IPS-18c (cell line): ENCODE measurements at regions not wholly inside any gene's neighbourhood (a gene's known extent, or its start where the extent isn't known, plus 50 kb on each side); places are given as distances from the start of the nearest gene placed in this dataset.

ENCODE experiments used
- H3K4me3 ChIP-seq: 2 replicates; pipeline ENCODE4 v1.7.0; 2013; ENCODE audit warnings: low read depth, mild to moderate bottlenecking, low read length, moderate library complexity; ENCODE audit not compliant: insufficient read depth
- H3K9me3 ChIP-seq: one replicate; pipeline ENCODE4 v1.6.1; 2013; ENCODE audit warnings: mild to moderate bottlenecking, low read length, moderate library complexity; ENCODE audit not compliant: control insufficient read depth, insufficient read depth

GRCh38 chr12:30211743-30212142 is 428.0 kb upstream of the TMTC1 start:
- H3K9me3 ChIP-seq: peaks cover 2% of the 10 kb centered on the region

GRCh38 chr12:30203981-30204380 is 420.2 kb upstream of the TMTC1 start:
- H3K9me3 ChIP-seq: peaks cover 2% of the 10 kb centered on the region
- no peak overlapping the region for H3K4me3 ChIP-seq

More at GRCh38 chr12:30211743-30212142, 428.0 kb upstream of the TMTC1 start:
- no peak overlapping the region for H3K4me3 ChIP-seq

- no peak overlapping the region for H3K4me3 ChIP-seq
- H3K9me3 ChIP-seq: peaks cover 2% of the 10 kb centered on the region
These were observed 418.9 kb upstream of the TMTC1 start for GRCh38 chr12:30202521-30203254.

- peaks cover 2% of the 10 kb centered on the region for H3K9me3 ChIP-seq
- H3K4me3 ChIP-seq: peak overlapping the region; percentile 31; the same call in 1 of the 2 replicates
These were observed 417.8 kb upstream of the TMTC1 start for GRCh38 chr12:30201301-30202160.

GRCh38 chr12:30200864-30201263 is 417.1 kb upstream of the TMTC1 start:
- H3K4me3 ChIP-seq: peak overlapping the region; percentile 31; the same call in 1 of the 2 replicates

GRCh38 chr12:30197392-30198057 is 413.8 kb upstream of the TMTC1 start:
- no peak overlapping the region for H3K4me3 ChIP-seq
- H3K9me3 ChIP-seq: no peaks in the 10 kb centered on the region

More at GRCh38 chr12:30200864-30201263, 417.1 kb upstream of the TMTC1 start:
- peaks cover 2% of the 10 kb centered on the region for H3K9me3 ChIP-seq

- no peak overlapping the region for H3K4me3 ChIP-seq
- H3K9me3 ChIP-seq: no peaks in the 10 kb centered on the region
These were observed 408.1 kb upstream of the TMTC1 start for GRCh38 chr12:30191696-30192455.

GRCh38 chr12:30188602-30189326 is 405.0 kb upstream of the TMTC1 start:
- H3K4me3 ChIP-seq: no peak overlapping the region
- no peaks in the 10 kb centered on the region for H3K9me3 ChIP-seq

GRCh38 chr12:30187426-30187825 is 403.7 kb upstream of the TMTC1 start:
- Histone ChIP-seq H3K4me3 (no peak overlapping the region), H3K9me3 (no peaks in the 10 kb centered on the region)

GRCh38 chr12:30181334-30181733 is 397.6 kb upstream of the TMTC1 start:
- H3K4me3 ChIP-seq: no peak overlapping the region

GRCh38 chr12:30180602-30181001 is 396.9 kb upstream of the TMTC1 start:
- H3K9me3 ChIP-seq: no peaks in the 10 kb centered on the region

More at GRCh38 chr12:30181334-30181733, 397.6 kb upstream of the TMTC1 start:
- H3K9me3 ChIP-seq: no peaks in the 10 kb centered on the region

GRCh38 chr12:30178916-30179315 is 395.2 kb upstream of the TMTC1 start:
- H3K4me3 ChIP-seq: no peak overlapping the region

More at GRCh38 chr12:30180602-30181001, 396.9 kb upstream of the TMTC1 start:
- H3K4me3 ChIP-seq: no peak overlapping the region

GRCh38 chr12:30169839-30170591 is 386.3 kb upstream of the TMTC1 start:
- H3K4me3 ChIP-seq: peak overlapping the region; percentile 53
- H3K9me3 ChIP-seq: no peaks in the 10 kb centered on the region

More at GRCh38 chr12:30178916-30179315, 395.2 kb upstream of the TMTC1 start:
- H3K9me3 ChIP-seq: peaks cover 4% of the 10 kb centered on the region

- no peaks in the 10 kb centered on the region for H3K9me3 ChIP-seq
- H3K4me3 ChIP-seq: no peak overlapping the region
These were observed 382.5 kb upstream of the TMTC1 start for GRCh38 chr12:30166006-30166795.
